Lung (tissue), 11 donors: ENCODE measurements at regions not wholly inside any gene's neighbourhood (a gene's known extent, or its start where the extent isn't known, plus 50 kb on each side); places are given as distances from the start of the nearest gene placed in this dataset.
A peak's percentile ranks its signal among the peaks of the same experiment; 100 is the strongest.

Source experiments
- ATAC-seq: fragments of 200-7000 bp; cut with Tn5 transposase; one replicate; pipeline ENCODE4 v1.9.1; 2020; ENCODE audit warnings: moderate number of reproducible peaks; ENCODE audit not compliant: insufficient read depth, low FRiP score
- DNase-seq, 3 donors: peaks; one replicate each; pipeline ENCODE4 v3.0.0-alpha.2; 2013 to 2017
- H3K27ac ChIP-seq, 2 donors: one replicate each; pipeline ENCODE4 v1.5.1; 2013; ENCODE audit warnings: mild to moderate bottlenecking in 2 of 2, moderate library complexity in 2 of 2, control low read depth in 1 of 2, inconsistent platforms in 1 of 2, low read depth in 1 of 2, low read length in 1 of 2
- H3K27me3 ChIP-seq, 3 donors: one replicate each; pipeline ENCODE4 v1.5.1; 2013; ENCODE audit warnings: low read length in 2 of 3; ENCODE audit not compliant: control insufficient read depth in 3 of 3, insufficient read depth in 3 of 3
- H3K36me3 ChIP-seq, 4 donors: one replicate each; pipeline ENCODE4 v1.5.1; 2013; ENCODE audit warnings: low read length in 4 of 4, mild to moderate bottlenecking in 1 of 4, moderate library complexity in 1 of 4; ENCODE audit not compliant: control insufficient read depth in 4 of 4, insufficient read depth in 4 of 4
- H3K4me1 ChIP-seq, 5 donors: one replicate each; pipeline ENCODE4 v1.5.1; 2013; ENCODE audit warnings: low read length in 5 of 5, mild to moderate bottlenecking in 2 of 5, moderate library complexity in 1 of 5; ENCODE audit not compliant: control insufficient read depth in 5 of 5, insufficient read depth in 5 of 5
- H3K4me3 ChIP-seq: one replicate; pipeline ENCODE4 v1.5.1; 2013; ENCODE audit warnings: mild to moderate bottlenecking, control low read depth, moderate library complexity
- H3K9ac ChIP-seq, 2 donors: one replicate each; pipeline ENCODE4 v1.5.1; 2013; ENCODE audit warnings: low read length in 2 of 2, control low read depth in 1 of 2; ENCODE audit not compliant: insufficient read depth in 1 of 2
- H3K9me3 ChIP-seq, 4 donors: one replicate each; pipeline ENCODE4 v1.5.1; 2013; ENCODE audit warnings: low read length in 3 of 4, mild to moderate bottlenecking in 1 of 4, moderate library complexity in 1 of 4; ENCODE audit not compliant: control insufficient read depth in 4 of 4, insufficient read depth in 3 of 4
- CTCF ChIP-seq: IDR thresholded peaks from 2 replicates; pipeline ENCODE4 v1.5.1; 2012; ENCODE audit warnings: mild to moderate bottlenecking; ENCODE audit errors: control extremely low read depth, extremely low read depth
- WGBS, 2 donors: extraction: QIAGEN DNeasy Blood & Tissue Kit; methylation state at CpG; one replicate each; pipeline ENCODE4 v1.1.7; 2013; 5-methylcytosine and 5-hydroxymethylcytosine counted together
- donor health status: control.
- donor health status: control.
- donor health status: Bipolar disorder and iron deficiency.
- donor health status: healthy.
- donor health status: DM: yes; HTN: yes; CAD: no.

- Histone ChIP-seq H3K9ac (peak overlapping the region in 1 of 2 donors; percentile 30), H3K36me3 (no peaks in the 10 kb centered on the region), H3K4me1 (peaks cover 0 to 20% (median 14%) of the 10 kb centered on the region in 5 donors), H3K27ac (no peak overlapping the region), H3K9me3 (no peaks in the 10 kb centered on the region), H3K4me3 (no peak overlapping the region), H3K27me3 (no peaks in the 10 kb centered on the region)
- WGBS, 2 donors: 70 to 71% methylated on average over 19 of the region's 19 CpGs
- TF ChIP-seq CTCF: no peak
- ATAC-seq: no peak
- DNase-seq: peak; percentile 57 to 73 (median 70)
These were observed 93.8 kb downstream of the CMPK2 start for GRCh38 chr2:6771634-6772611.

GRCh38 chr2:6773007-6773693 lies 92.6 kb downstream of the CMPK2 start:
- ATAC-seq (peak; percentile 86), DNase-seq (peak; percentile 79 to 85 (median 81))
- WGBS, 2 donors: 11 to 13% methylated on average over 29 of the region's 29 CpGs
- peak overlapping the region in 1 of 2 donors; percentile 30 for H3K9ac ChIP-seq
- H3K4me3 ChIP-seq: no peak overlapping the region
- no peaks in the 10 kb centered on the region for H3K9me3 ChIP-seq
- peaks cover 0 to 20% (median 14%) of the 10 kb centered on the region in 5 donors for H3K4me1 ChIP-seq
- no peaks in the 10 kb centered on the region for H3K36me3 ChIP-seq
- TF ChIP-seq CTCF: peak; percentile 83
- no peaks in the 10 kb centered on the region for H3K27me3 ChIP-seq
- H3K27ac ChIP-seq: no peak overlapping the region

- 74 to 77% methylated on average over 7 of the region's 7 CpGs for WGBS, 2 donors
- no peak for ATAC-seq
These were observed 92.0 kb downstream of the CMPK2 start for GRCh38 chr2:6773694-6774044.

More at GRCh38 chr2:6773694-6774044, 92.0 kb downstream of the CMPK2 start:
- Histone ChIP-seq H3K9ac (no peak overlapping the region), H3K27ac (no peak overlapping the region), H3K9me3 (no peaks in the 10 kb centered on the region), H3K36me3 (no peaks in the 10 kb centered on the region), H3K27me3 (no peaks in the 10 kb centered on the region), H3K4me1 (peaks cover 0 to 20% (median 14%) of the 10 kb centered on the region in 5 donors), H3K4me3 (no peak overlapping the region)
- no peak for TF ChIP-seq CTCF
- DNase-seq: no peak
